Neural cell (in vitro differentiated cells): ENCODE measurements at regions not wholly inside any gene's neighbourhood (a gene's known extent, or its start where the extent isn't known, plus 50 kb on each side); places are given as distances from the start of the nearest gene placed in this dataset.

Experiments
- H2AFZ ChIP-seq: fragments of 200-600, 300-800 bp; sonication (generic), shearing (Covaris generic); 2 replicates; pipeline ENCODE4 v1.6.0; 2014; ENCODE audit warnings: low read depth, mild to moderate bottlenecking, antibody characterized with exemption, low read length, moderate library complexity
- H3F3A ChIP-seq: fragments of 200-600 bp; shearing (Covaris generic); 2 replicates; pipeline ENCODE4 v1.6.1; 2016; ENCODE audit warnings: mild to moderate bottlenecking, moderate library complexity, mixed read lengths, antibody characterized with exemption, low read length; ENCODE audit not compliant: insufficient read depth, poor library complexity, severe bottlenecking
- H3K27ac ChIP-seq: fragments of 200-600, 300-800 bp; sonication (generic), shearing (Covaris generic); 2 replicates; pipeline ENCODE4 v1.5.1; 2014; ENCODE audit warnings: mild to moderate bottlenecking, low read length, moderate library complexity
- H3K27me3 ChIP-seq: fragments of 300-800, 200-600 bp; sonication (generic), shearing (Covaris generic); 2 replicates; pipeline ENCODE4 v1.6.0; 2014; ENCODE audit warnings: mild to moderate bottlenecking, low read depth, low read length, moderate library complexity; ENCODE audit not compliant: insufficient read depth
- H3K36me3 ChIP-seq: fragments of 300-800, 200-600 bp; sonication (generic), shearing (Covaris generic); 2 replicates; pipeline ENCODE4 v1.5.1; 2014; ENCODE audit warnings: mild to moderate bottlenecking, antibody characterized with exemption, low read length, moderate library complexity; ENCODE audit not compliant: insufficient read depth
- H3K4me2 ChIP-seq: fragments of 300-800, 200-600 bp; sonication (generic), shearing (Covaris generic); 2 replicates; pipeline ENCODE4 v1.6.0; 2014; ENCODE audit warnings: mild to moderate bottlenecking, low read length
- H3K4me3 ChIP-seq: fragments of 300-800, 200-600 bp; sonication (generic), shearing (Covaris generic); 2 replicates; pipeline ENCODE4 v1.5.1; 2014; ENCODE audit warnings: mild to moderate bottlenecking, low read length, moderate library complexity
- H3K79me2 ChIP-seq: fragments of 200-600 bp; shearing (Covaris generic); replicated peaks from 2 replicates; pipeline ENCODE4 v1.6.0; 2014; ENCODE audit warnings: mild to moderate bottlenecking, low read length, moderate library complexity; ENCODE audit not compliant: insufficient read depth
- H3K9ac ChIP-seq: fragments of 300-800, 200-600 bp; sonication (generic), shearing (Covaris generic); 2 replicates; pipeline ENCODE4 v1.6.1; 2016; ENCODE audit warnings: mild to moderate bottlenecking, low read length, mixed read lengths
- H3K9me2 ChIP-seq: fragments of 200-600 bp; shearing (Covaris generic); 2 replicates; pipeline ENCODE4 v1.6.1; 2016; ENCODE audit warnings: mild to moderate bottlenecking, low read length, mixed read lengths; ENCODE audit not compliant: insufficient read depth
- H3K9me3 ChIP-seq: fragments of 200-600, 300-800 bp; sonication (generic), shearing (Covaris generic); 2 replicates; pipeline ENCODE4 v1.6.1; 2016; ENCODE audit warnings: mild to moderate bottlenecking, mixed run types, low read length, moderate library complexity, mixed read lengths
- H4K20me1 ChIP-seq: fragments of 200-600 bp; shearing (Covaris generic); 2 replicates; pipeline ENCODE4 v1.6.1; 2016; ENCODE audit warnings: mild to moderate bottlenecking, mixed run types; ENCODE audit not compliant: insufficient read depth
- EP300 ChIP-seq: fragments of 450-650 bp; conservative IDR thresholded peaks from 2 replicates; pipeline ENCODE4 v1.6.1; 2014; ENCODE audit warnings: antibody characterized with exemption, mild to moderate bottlenecking, moderate library complexity; ENCODE audit not compliant: poor library complexity, severe bottlenecking
- EZH2 ChIP-seq: fragments of 200-600, 300-800 bp; shearing (Covaris generic), sonication (generic); IDR thresholded peaks from 2 replicates; pipeline ENCODE4 v1.6.1; 2014; ENCODE audit warnings: antibody characterized with exemption, low read length, borderline replicate concordance, mild to moderate bottlenecking; ENCODE audit not compliant: insufficient read depth, poor library complexity, severe bottlenecking
- POLR2AphosphoS5 ChIP-seq: IDR thresholded peaks from 2 replicates; pipeline ENCODE4 v1.6.1; 2012
- RAD21 ChIP-seq: fragments of 450-650 bp; conservative IDR thresholded peaks from 2 replicates; pipeline ENCODE4 v1.6.1; 2014; ENCODE audit warnings: antibody characterized with exemption, mild to moderate bottlenecking, moderate library complexity
- REST ChIP-seq: IDR thresholded peaks from 2 replicates; pipeline ENCODE4 v1.6.1; 2012; ENCODE audit warnings: borderline replicate concordance
- SMC3 ChIP-seq: fragments of 450-650 bp; conservative IDR thresholded peaks from 2 replicates; pipeline ENCODE4 v1.6.1; 2014; ENCODE audit warnings: antibody characterized with exemption, mild to moderate bottlenecking, moderate library complexity; ENCODE audit not compliant: poor library complexity
- TAF1 ChIP-seq: IDR thresholded peaks from 2 replicates; pipeline ENCODE4 v1.6.1; 2012; ENCODE audit warnings: low read depth
- TF ChIP-seq, protein P1 (sequence below): fragments of 450-650 bp; IDR thresholded peaks from 2 replicates; pipeline ENCODE4 v1.5.1; 2014; ENCODE audit warnings: antibody characterized with exemption, mild to moderate bottlenecking, moderate library complexity; ENCODE audit not compliant: poor library complexity, severe bottlenecking

- Histone ChIP-seq H4K20me1 (no peaks in the 10 kb centered on the region), H3K9me3 (no peaks in the 10 kb centered on the region), H3K9me2 (no peaks in the 10 kb centered on the region), H3K4me2 (no peak overlapping the region), H2AFZ (no peak overlapping the region), H3K27ac (no peak overlapping the region), H3K9ac (no peak overlapping the region), H3K4me3 (no peak overlapping the region), H3F3A (no peaks in the 10 kb centered on the region), H3K79me2 (no peaks in the 10 kb centered on the region), H3K36me3 (no peaks in the 10 kb centered on the region), H3K27me3 (no peaks in the 10 kb centered on the region)
- TF ChIP-seq POLR2AphosphoS5 (no peak), SMC3 (no peak)
- TF ChIP-seq, protein P1, sequence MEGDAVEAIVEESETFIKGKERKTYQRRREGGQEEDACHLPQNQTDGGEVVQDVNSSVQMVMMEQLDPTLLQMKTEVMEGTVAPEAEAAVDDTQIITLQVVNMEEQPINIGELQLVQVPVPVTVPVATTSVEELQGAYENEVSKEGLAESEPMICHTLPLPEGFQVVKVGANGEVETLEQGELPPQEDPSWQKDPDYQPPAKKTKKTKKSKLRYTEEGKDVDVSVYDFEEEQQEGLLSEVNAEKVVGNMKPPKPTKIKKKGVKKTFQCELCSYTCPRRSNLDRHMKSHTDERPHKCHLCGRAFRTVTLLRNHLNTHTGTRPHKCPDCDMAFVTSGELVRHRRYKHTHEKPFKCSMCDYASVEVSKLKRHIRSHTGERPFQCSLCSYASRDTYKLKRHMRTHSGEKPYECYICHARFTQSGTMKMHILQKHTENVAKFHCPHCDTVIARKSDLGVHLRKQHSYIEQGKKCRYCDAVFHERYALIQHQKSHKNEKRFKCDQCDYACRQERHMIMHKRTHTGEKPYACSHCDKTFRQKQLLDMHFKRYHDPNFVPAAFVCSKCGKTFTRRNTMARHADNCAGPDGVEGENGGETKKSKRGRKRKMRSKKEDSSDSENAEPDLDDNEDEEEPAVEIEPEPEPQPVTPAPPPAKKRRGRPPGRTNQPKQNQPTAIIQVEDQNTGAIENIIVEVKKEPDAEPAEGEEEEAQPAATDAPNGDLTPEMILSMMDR: no peak
Observed at GRCh38 chr6:84314377-84314898, 87.0 kb upstream of the CEP162 start.

GRCh38 chr6:84309336-84309735, 81.9 kb upstream of the CEP162 start:
- Histone ChIP-seq H3K9ac (no peak overlapping the region), H3K4me3 (no peak overlapping the region), H3K4me2 (no peak overlapping the region), H3F3A (no peaks in the 10 kb centered on the region), H3K79me2 (no peaks in the 10 kb centered on the region), H3K36me3 (no peaks in the 10 kb centered on the region), H4K20me1 (no peaks in the 10 kb centered on the region), H3K27ac (no peak overlapping the region), H3K9me3 (no peaks in the 10 kb centered on the region), H2AFZ (no peak overlapping the region), H3K27me3 (no peaks in the 10 kb centered on the region), H3K9me2 (no peaks in the 10 kb centered on the region)
- no peak for TF ChIP-seq POLR2AphosphoS5
- TF ChIP-seq SMC3: no peak
- no peak for TF ChIP-seq EP300
- TF ChIP-seq RAD21: no peak
- TF ChIP-seq, protein P1: no peak
- no peak for TF ChIP-seq EZH2
- no peak for TF ChIP-seq REST
- TF ChIP-seq TAF1: no peak
